Neural crest cell (in vitro differentiated cells): ENCODE measurements at regions not wholly inside any gene's neighbourhood (a gene's known extent, or its start where the extent isn't known, plus 50 kb on each side); places are given as distances from the start of the nearest gene placed in this dataset.

Source experiments
- DNase-seq: peaks from one replicate; pipeline ENCODE4 v3.0.0; 2021; ENCODE audit warnings: low read depth, mixed read lengths, low spot score
- H3K27ac Mint-ChIP-seq: one replicate; pipeline ENCODE4 v1.8.0; 2021; ENCODE audit warnings: mild to moderate bottlenecking, mixed read lengths; ENCODE audit not compliant: unreplicated experiment
- H3K27me3 Mint-ChIP-seq: 2 replicates; pipeline ENCODE4 v1.8.0; 2021; ENCODE audit warnings: low read depth, mild to moderate bottlenecking, mixed read lengths
- H3K36me3 Mint-ChIP-seq: 2 replicates; pipeline ENCODE4 v1.8.0; 2021; ENCODE audit warnings: low read depth, mild to moderate bottlenecking, mixed read lengths
- H3K4me1 Mint-ChIP-seq: 2 replicates; pipeline ENCODE4 v1.8.0; 2021; ENCODE audit warnings: mixed read lengths
- H3K4me3 Mint-ChIP-seq: one replicate; pipeline ENCODE4 v1.8.0; 2021; ENCODE audit warnings: mild to moderate bottlenecking, mixed read lengths
- H3K9me3 Mint-ChIP-seq: 2 replicates; pipeline ENCODE4 v1.8.0; 2021; ENCODE audit warnings: mixed read lengths
- CTCF ChIP-seq: fragments of 200-600 bp; sonication (generic); conservative IDR thresholded peaks from 2 replicates; pipeline ENCODE4 v1.5.0; 2021; ENCODE audit warnings: antibody characterized with exemption, mild to moderate bottlenecking

- Mint-ChIP-seq H3K27me3 (no peaks in the 10 kb centered on the region), H3K4me1 (no peaks in the 10 kb centered on the region), H3K9me3 (peaks cover 7% of the 10 kb centered on the region), H3K36me3 (peaks cover 3% of the 10 kb centered on the region), H3K4me3 (no peak overlapping the region), H3K27ac (no peak overlapping the region)
- DNase-seq, result no peak
- TF ChIP-seq CTCF, result no peak
Measured at GRCh38 chr7:118129041-118129795, 54.7 kb upstream of the LSM8 start.

DNA sequence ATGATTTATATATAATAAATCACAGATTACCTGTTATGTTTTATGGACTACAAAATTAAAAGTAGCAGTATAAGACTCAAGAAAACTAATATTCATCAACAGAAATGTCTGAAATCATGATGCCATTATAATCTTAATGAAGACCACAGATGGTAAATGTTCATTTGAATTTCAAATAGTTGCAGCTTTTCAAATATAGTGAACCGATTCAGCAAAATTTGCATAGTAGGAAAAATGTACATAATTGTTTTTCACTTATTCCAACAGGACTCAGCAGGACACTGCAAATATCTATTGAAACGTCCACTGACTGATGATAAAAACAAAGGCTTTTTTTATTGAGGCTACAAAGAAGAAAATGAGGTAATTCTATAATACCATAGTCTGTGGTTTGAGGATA is 51.2 kb upstream of the LSM8 start:
- Mint-ChIP-seq H3K27ac (no peak overlapping the region), H3K4me3 (no peak overlapping the region), H3K36me3 (no peaks in the 10 kb centered on the region), H3K4me1 (no peaks in the 10 kb centered on the region), H3K27me3 (no peaks in the 10 kb centered on the region), H3K9me3 (peaks cover 10% of the 10 kb centered on the region)
- no peak for DNase-seq
- TF ChIP-seq CTCF, result no peak
